ENCODE measurements at regions not wholly inside any gene's neighbourhood (a gene's known extent, or its start where the extent isn't known, plus 50 kb on each side); places are given as distances from the start of the nearest gene placed in this dataset.

GRCh38 chr3:103813955-103814354 lies 1379.1 kb downstream of the ZPLD1 start:
- no peaks in the 10 kb centered on the region for H3K4me1 ChIP-seq
- no peaks in the 10 kb centered on the region for H3K9me3 ChIP-seq
- H3K27ac ChIP-seq, result no peak overlapping the region
- no peak overlapping the region for H3K4me3 ChIP-seq
- H3K27me3 ChIP-seq, result no peaks in the 10 kb centered on the region
- intact Hi-C loops (cut with DNase I; ENCODE audit: low total_unique reads), result no loop called here
- no peak for DNase-seq
- TF ChIP-seq CTCF (IDR thresholded peaks at IDR 0.05) (no peak), POLR2A (IDR thresholded peaks at IDR 0.05) (no peak)
- H3K36me3 ChIP-seq, result no peaks in the 10 kb centered on the region

DNA sequence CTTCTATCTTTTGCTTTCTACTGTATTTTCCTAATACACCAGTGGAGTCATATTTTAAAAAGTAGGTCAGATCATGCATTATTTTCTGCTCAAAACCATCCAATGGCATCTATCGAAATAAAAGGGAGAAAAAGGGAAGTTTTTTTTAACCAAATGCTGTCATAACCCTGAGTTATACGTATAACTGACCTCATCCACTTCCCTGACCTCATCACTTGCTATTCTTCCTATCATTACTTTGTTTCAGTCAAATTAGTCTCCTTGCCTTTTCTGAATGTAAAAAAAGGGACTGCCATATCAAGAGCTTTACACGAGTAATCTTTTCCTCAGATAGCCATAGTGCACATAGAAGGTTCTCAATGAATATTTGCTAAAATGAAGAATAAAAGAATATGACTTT lies 1383.6 kb downstream of the ZPLD1 start:
- H3K4me3 ChIP-seq, result no peak overlapping the region
- no peaks in the 10 kb centered on the region for H3K27me3 ChIP-seq
- no peaks in the 10 kb centered on the region for H3K4me1 ChIP-seq
- DNase-seq, result no peak
- H3K9me3 ChIP-seq, result no peaks in the 10 kb centered on the region
- H3K27ac ChIP-seq, result no peak overlapping the region
- H3K36me3 ChIP-seq, result peaks cover 0 to 5% of the 10 kb centered on the region in 2 donors
- TF ChIP-seq POLR2A (IDR thresholded peaks at IDR 0.05) (no peak), CTCF (IDR thresholded peaks at IDR 0.05) (no peak)
- intact Hi-C loops (cut with DNase I; ENCODE audit: low total_unique reads), result no loop called here

DNA sequence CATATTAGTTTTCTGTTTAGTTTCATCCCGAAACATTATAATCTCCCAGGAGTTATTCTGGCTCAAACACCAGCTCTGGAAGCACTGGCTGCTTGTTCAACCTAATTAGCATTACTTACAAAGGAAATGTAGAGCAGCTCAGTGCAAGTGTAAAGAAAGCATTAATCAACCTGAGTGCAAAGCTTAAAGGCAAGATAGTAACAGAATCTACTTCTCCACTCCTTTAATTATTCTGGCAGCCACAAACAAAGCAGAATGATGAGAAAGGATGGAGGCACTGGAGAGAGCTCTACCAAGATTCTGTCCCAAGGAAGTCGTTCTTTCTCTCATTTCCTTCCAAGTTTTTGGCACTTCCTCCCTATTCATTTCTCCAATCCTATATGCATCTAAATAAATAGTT lies 1384.0 kb downstream of the ZPLD1 start:
- Histone ChIP-seq H3K9me3 (no peaks in the 10 kb centered on the region), H3K4me1 (no peaks in the 10 kb centered on the region), H3K27me3 (no peaks in the 10 kb centered on the region), H3K4me3 (no peak overlapping the region), H3K27ac (no peak overlapping the region), H3K36me3 (peaks cover 0 to 5% of the 10 kb centered on the region in 2 donors)
- intact Hi-C loops (cut with DNase I; ENCODE audit: low total_unique reads), result no loop called here
- no peak for TF ChIP-seq CTCF (IDR thresholded peaks at IDR 0.05)
- TF ChIP-seq POLR2A (IDR thresholded peaks at IDR 0.05), result no peak
- DNase-seq, result no peak

DNA sequence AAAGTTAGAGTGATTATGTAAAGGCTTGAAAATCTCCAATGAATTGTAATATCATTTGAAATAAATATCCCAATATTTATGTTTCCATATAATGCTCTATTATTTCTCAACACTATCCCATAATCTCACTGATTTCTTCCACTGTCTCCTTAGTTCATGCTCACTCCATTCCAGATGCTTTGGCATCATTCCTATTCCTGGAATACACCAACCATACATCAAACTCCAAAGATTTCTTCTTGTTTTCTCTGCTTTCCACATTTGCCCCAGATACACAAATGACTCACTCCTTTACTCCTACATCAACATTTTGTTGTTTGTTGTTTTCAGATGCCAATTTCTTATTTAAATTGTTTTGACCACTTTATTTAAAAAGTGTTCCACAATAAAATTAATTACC lies 1390.8 kb downstream of the ZPLD1 start:
- intact Hi-C loops (cut with DNase I; ENCODE audit: low total_unique reads), result no loop called here
- Histone ChIP-seq H3K4me1 (no peaks in the 10 kb centered on the region), H3K36me3 (peaks cover 0 to 5% of the 10 kb centered on the region in 2 donors), H3K27ac (no peak overlapping the region), H3K9me3 (no peaks in the 10 kb centered on the region), H3K4me3 (no peak overlapping the region), H3K27me3 (no peaks in the 10 kb centered on the region)
- DNase-seq, result no peak
- TF ChIP-seq POLR2A (IDR thresholded peaks at IDR 0.05) (no peak), CTCF (IDR thresholded peaks at IDR 0.05) (no peak)

DNA sequence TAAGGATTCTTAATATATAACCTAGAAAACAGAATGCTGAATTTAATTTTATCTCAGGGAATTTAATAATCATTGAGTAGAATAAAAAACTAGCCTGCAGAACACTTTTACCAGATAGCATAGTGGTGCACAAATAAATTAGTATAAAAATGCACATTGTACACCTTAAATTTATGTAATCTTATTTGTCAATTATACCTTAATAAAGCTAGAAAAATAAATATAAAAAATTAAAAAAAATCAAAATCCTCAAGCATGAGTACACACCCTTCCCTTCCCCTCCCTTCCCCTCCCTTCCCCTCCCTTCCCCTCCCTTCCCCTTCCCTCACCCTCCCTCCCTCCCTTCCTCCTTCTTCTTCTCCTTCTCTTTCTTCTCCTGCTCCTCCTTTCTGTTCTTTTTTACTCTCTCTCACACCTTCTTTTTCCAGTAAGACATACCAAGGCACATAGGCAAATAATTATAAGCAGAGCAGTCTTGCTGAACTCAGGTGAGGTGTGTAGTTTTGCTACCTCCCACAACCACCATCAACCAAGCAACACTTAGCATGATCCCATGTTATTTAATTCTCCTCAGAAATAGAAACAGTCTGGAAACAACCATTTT lies 1395.0 kb downstream of the ZPLD1 start:
- H3K27ac ChIP-seq, result no peak overlapping the region
- no peak for DNase-seq
- H3K36me3 ChIP-seq, result no peaks in the 10 kb centered on the region
- H3K9me3 ChIP-seq, result no peaks in the 10 kb centered on the region
- intact Hi-C loops (cut with DNase I; ENCODE audit: low total_unique reads), result no loop called here
- no peaks in the 10 kb centered on the region for H3K27me3 ChIP-seq
- no peaks in the 10 kb centered on the region for H3K4me1 ChIP-seq
- TF ChIP-seq POLR2A (IDR thresholded peaks at IDR 0.05) (no peak), CTCF (IDR thresholded peaks at IDR 0.05) (no peak)
- H3K4me3 ChIP-seq, result no peak overlapping the region
